ENCODE measurements at regions not wholly inside any gene's neighbourhood (a gene's known extent, or its start where the extent isn't known, plus 50 kb on each side); places are given as distances from the start of the nearest gene placed in this dataset.

DNA sequence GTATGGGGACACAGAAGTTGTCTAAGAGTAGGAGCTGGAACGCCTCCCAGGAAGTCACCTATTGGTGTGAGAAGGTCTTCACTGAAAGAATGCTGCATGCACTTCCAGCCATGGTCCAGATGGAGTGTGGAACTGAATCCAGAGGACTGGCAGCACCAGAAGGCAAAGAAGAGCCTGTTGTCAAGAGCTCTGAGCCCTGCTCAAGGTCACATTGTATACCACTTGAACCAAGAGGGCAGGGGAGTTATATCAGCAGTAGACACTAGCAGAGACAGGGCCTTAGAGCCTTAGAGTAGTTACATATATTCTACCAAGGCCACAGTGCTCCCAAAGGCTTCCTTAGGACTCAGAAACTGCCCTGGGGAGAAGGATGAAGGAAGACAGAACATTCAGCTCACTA, 130.8 kb upstream of the POC5 start:
- TF ChIP-seq POLR2A (IDR thresholded peaks at IDR 0.05; ENCODE audit: insufficient read depth in 1 of 2, low read depth in 2 of 2, low read length in 2 of 2) (no peak), CHD2 (IDR thresholded peaks at IDR 0.05; ENCODE audit: low read depth, low read length) (no peak)

Measured in HepG2 (cell line).